ENCODE measurements at regions not wholly inside any gene's neighbourhood (a gene's known extent, or its start where the extent isn't known, plus 50 kb on each side); places are given as distances from the start of the nearest gene placed in this dataset.

DNA sequence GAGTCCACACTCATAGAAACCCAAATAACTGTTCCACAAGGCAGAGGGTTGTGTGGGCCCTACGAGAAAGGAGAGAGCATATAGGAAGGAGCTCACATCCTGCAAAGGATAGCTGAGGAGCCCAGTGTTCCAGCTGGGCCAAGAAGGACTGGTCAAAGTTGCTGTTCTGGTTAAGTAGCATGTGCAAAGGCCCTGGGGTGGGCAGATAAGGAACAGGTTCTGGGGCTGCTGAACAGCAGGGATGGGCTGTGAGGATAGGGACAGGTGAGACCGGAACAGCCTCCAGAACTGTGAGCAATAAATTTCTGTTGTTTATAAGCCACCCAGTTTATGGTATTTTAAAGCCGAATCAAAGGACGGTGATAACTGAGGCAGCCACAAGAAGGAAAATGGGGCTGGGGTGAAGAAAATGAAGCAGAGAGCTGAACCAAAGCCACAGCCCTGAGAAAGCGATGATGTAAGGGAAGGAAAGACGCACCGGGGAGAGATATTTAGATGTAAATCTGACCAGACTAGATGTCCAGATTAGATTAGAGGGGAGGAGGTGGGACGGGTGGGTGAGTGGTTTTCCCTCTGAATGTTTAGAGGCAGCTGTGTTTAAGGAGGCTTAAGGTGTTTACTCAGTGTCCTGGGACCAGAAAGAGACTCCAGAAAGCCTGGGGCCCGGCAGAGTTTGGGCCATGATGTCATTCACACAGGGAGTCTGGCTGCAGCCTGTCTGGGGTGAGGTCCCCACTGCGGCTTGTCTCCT, 180.8 kb upstream of the BCOR start:
- H3K27me3 ChIP-seq (ENCODE audit: control insufficient read depth in 2 of 2, insufficient read depth in 2 of 2, low read length in 2 of 2) = no peaks in the 10 kb centered on the region
- DNase-seq (ENCODE audit: low read depth, low spot score) (no peak), FAIRE-seq (no peak)
- H3K9ac ChIP-seq (replicated peaks; ENCODE audit: extremely low read depth, insufficient read depth, low read length) = no peak overlapping the region
- H3K4me1 ChIP-seq (ENCODE audit: control insufficient read depth, extremely low read depth, insufficient read depth, low read length) = peaks cover 2% of the 10 kb centered on the region
- H2AFZ ChIP-seq (ENCODE audit: low read depth, low read length) = no peak overlapping the region
- H3K79me2 ChIP-seq (ENCODE audit: control insufficient read depth, insufficient read depth, low read length) = no peaks in the 10 kb centered on the region
- intact Hi-C loops (cut with micrococcal nuclease) (loop anchor here (5.0 kb wide), 1 partner anchor 264 kb away; no protein-coding TSS in a partner anchor), dilution Hi-C loops (cut with MboI; ENCODE audit: extremely low pct_ligation_motif_present, low sequenced_read_pairs) (no loop called here)
- no peak overlapping the region for H3K4me3 ChIP-seq (replicated peaks in 1 of 3; ENCODE audit: insufficient read depth in 1 of 3, low read depth in 1 of 3, low read length in 3 of 3)
- no peak for TF ChIP-seq JUN (IDR thresholded peaks at IDR 0.05; ENCODE audit: borderline replicate concordance, insufficient read depth, insufficient read length, low read depth)
- TF ChIP-seq EZH2 (IDR thresholded peaks at IDR 0.05; ENCODE audit: borderline replicate concordance, low read depth, low read length, severe bottlenecking) = no peak
- TF ChIP-seq MAX (IDR thresholded peaks at IDR 0.05; ENCODE audit: insufficient read depth, insufficient read length) = no peak
- no peak for TF ChIP-seq POLR2A (IDR thresholded peaks at IDR 0.05; ENCODE audit: low read depth, low read length)
- TF ChIP-seq POLR2AphosphoS5 (IDR thresholded peaks at IDR 0.05; ENCODE audit: insufficient read depth, low read depth, low read length) = no peak
- TF ChIP-seq, protein P1, sequence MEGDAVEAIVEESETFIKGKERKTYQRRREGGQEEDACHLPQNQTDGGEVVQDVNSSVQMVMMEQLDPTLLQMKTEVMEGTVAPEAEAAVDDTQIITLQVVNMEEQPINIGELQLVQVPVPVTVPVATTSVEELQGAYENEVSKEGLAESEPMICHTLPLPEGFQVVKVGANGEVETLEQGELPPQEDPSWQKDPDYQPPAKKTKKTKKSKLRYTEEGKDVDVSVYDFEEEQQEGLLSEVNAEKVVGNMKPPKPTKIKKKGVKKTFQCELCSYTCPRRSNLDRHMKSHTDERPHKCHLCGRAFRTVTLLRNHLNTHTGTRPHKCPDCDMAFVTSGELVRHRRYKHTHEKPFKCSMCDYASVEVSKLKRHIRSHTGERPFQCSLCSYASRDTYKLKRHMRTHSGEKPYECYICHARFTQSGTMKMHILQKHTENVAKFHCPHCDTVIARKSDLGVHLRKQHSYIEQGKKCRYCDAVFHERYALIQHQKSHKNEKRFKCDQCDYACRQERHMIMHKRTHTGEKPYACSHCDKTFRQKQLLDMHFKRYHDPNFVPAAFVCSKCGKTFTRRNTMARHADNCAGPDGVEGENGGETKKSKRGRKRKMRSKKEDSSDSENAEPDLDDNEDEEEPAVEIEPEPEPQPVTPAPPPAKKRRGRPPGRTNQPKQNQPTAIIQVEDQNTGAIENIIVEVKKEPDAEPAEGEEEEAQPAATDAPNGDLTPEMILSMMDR (IDR thresholded peaks at IDR 0.05; ENCODE audit: extremely low read depth in 1 of 2, insufficient read depth in 1 of 2, low read depth in 1 of 2, low read length in 2 of 2) = no peak
- TF ChIP-seq FOS (IDR thresholded peaks at IDR 0.05; ENCODE audit: borderline replicate concordance, insufficient read depth, low read length) = no peak
- no peak for TF ChIP-seq GATA2 (IDR thresholded peaks at IDR 0.05; ENCODE audit: insufficient read depth, insufficient read length, low read depth, low read length)
- no peak for TF ChIP-seq MYC (IDR thresholded peaks at IDR 0.05; ENCODE audit: low read depth, low read length)
- no peak overlapping the region for H3K4me2 ChIP-seq (ENCODE audit: insufficient read depth, low read length)
- no peak overlapping the region for H3K27ac ChIP-seq (ENCODE audit: insufficient read depth, low read depth, low read length)
- CTCF ChIA-PET = no interaction called here
- BruUV-seq (replicated peaks) = no TSS peak
- H3K9me3 ChIP-seq (replicated peaks; ENCODE audit: control insufficient read depth, insufficient read depth, low read length) = no peaks in the 10 kb centered on the region
- POLR2A ChIA-PET = no interaction called here
- H3K9me1 ChIP-seq (replicated peaks; ENCODE audit: control insufficient read depth, extremely low read depth, insufficient read depth, low read length) = no peaks in the 10 kb centered on the region
- H4K20me1 ChIP-seq (replicated peaks; ENCODE audit: control insufficient read depth, extremely low read depth, insufficient read depth, low read length) = no peaks in the 10 kb centered on the region
- H3K36me3 ChIP-seq (ENCODE audit: control insufficient read depth in 2 of 2, extremely low read depth in 1 of 2, insufficient read depth in 2 of 2, low read length in 2 of 2) = no peaks in the 10 kb centered on the region

Measured in endothelial cell of umbilical vein (primary cell).